Left ventricle myocardium inferior (tissue), 1 donor: ENCODE measurements at regions not wholly inside any gene's neighbourhood (a gene's known extent, or its start where the extent isn't known, plus 50 kb on each side); places are given as distances from the start of the nearest gene placed in this dataset.

ENCODE experiments used
- DNase-seq: peaks from one replicate; pipeline ENCODE4 v3.0.0-alpha.2; 2020
- H3K27ac ChIP-seq: fragments of 200-600 bp; replicated peaks from 2 replicates; pipeline ENCODE4 v1.8.0; 2021
- H3K27me3 ChIP-seq: fragments of 200-600 bp; 2 replicates; pipeline ENCODE4 v1.8.0; 2021; ENCODE audit warnings: low read depth
- H3K36me3 ChIP-seq: fragments of 200-600 bp; 2 replicates; pipeline ENCODE4 v1.8.0; 2021
- H3K4me1 ChIP-seq: fragments of 200-600 bp; 2 replicates; pipeline ENCODE4 v1.8.0; 2021
- H3K4me3 ChIP-seq: fragments of 200-600 bp; 2 replicates; pipeline ENCODE4 v1.8.0; 2021; ENCODE audit warnings: mild to moderate bottlenecking, moderate library complexity
- H3K9me3 ChIP-seq: fragments of 200-600 bp; replicated peaks from 2 replicates; pipeline ENCODE4 v1.8.0; 2021
- intact Hi-C: fragments of 100-400 bp; cut with micrococcal nuclease; formaldehyde crosslinking; loops from one replicate; pipeline ENCODE4 v1.11.0; 2022
- TF ChIP-seq, protein P1 (sequence below): fragments of 200-600 bp; IDR thresholded peaks from 2 replicates; pipeline ENCODE4 v1.8.0; 2021; ENCODE audit warnings: antibody characterized with exemption, mild to moderate bottlenecking, borderline replicate concordance
- donor health status: DM: no; HTN: yes; CAD: no; lungs with severe emphysema.

DNA sequence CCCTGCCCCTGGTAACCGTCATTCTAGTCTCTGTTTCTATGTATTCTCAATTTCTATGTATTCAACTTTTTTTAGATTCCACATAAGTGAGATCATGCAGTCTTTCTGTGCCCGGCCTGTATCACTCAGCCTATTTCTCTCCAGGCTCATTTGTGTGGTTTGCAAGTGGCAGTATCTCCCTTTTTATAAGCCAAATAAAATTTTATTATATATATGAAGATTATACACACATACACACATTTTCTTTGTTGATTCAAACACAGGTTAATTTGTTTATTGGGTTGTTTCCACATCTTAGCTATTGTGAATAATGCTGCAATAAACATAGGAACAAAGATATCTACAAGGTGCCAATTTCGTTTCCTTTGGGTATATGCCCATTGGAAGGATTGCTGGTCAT is 571.7 kb downstream of the DHX35 start:
- H3K4me3 ChIP-seq, result no peak overlapping the region
- H3K27ac ChIP-seq, result no peak overlapping the region
- TF ChIP-seq, protein P1, sequence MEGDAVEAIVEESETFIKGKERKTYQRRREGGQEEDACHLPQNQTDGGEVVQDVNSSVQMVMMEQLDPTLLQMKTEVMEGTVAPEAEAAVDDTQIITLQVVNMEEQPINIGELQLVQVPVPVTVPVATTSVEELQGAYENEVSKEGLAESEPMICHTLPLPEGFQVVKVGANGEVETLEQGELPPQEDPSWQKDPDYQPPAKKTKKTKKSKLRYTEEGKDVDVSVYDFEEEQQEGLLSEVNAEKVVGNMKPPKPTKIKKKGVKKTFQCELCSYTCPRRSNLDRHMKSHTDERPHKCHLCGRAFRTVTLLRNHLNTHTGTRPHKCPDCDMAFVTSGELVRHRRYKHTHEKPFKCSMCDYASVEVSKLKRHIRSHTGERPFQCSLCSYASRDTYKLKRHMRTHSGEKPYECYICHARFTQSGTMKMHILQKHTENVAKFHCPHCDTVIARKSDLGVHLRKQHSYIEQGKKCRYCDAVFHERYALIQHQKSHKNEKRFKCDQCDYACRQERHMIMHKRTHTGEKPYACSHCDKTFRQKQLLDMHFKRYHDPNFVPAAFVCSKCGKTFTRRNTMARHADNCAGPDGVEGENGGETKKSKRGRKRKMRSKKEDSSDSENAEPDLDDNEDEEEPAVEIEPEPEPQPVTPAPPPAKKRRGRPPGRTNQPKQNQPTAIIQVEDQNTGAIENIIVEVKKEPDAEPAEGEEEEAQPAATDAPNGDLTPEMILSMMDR, result no peak
- H3K4me1 ChIP-seq, result peaks cover 5% of the 10 kb centered on the region
- no peaks in the 10 kb centered on the region for H3K27me3 ChIP-seq
- peaks cover 13% of the 10 kb centered on the region for H3K9me3 ChIP-seq
- intact Hi-C loops, result no loop called here
- no peak for DNase-seq
- H3K36me3 ChIP-seq, result no peaks in the 10 kb centered on the region

DNA sequence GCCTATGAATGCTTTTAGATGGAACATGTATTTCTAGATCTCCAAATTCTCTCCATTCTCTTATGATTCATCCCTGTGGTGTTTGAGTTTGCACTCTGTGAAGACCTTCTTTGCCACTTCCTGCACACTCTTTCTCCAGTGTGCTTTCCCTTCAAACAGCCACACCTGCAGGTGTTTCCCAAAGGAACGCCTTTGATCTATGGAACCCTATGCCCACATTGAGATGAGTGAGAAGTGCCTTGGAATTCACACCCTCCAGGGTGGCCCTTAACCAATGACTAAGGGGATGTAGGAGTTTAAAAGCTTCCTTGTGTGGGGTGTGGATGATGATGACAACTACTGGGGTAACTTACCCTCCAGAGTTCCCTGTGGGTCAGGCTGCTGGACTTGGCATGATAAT is 570.1 kb downstream of the DHX35 start:
- no peak for DNase-seq
- TF ChIP-seq, protein P1, result no peak
- intact Hi-C loops, result no loop called here

DNA sequence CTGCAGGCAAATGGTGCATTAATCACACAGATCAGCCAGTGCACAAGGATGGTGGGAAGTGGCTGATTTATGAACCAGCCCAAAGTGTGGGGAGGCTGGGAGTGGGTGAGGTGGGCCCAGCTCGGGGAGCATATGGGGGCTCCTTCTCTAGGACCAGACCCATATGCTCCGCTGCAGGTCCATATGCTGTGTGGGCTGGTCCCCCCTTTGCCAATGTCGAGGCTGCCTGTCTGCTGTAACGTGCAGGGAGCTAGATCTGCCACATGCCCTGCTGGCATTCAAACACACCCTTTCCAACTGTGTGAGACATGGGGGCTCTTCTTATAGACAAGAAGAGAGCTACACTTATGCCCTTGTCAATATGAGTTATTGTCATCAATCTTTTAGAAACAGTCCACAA is 566.3 kb downstream of the DHX35 start:
- Histone ChIP-seq H3K4me3 (no peak overlapping the region), H3K27me3 (peaks cover 9% of the 10 kb centered on the region), H3K9me3 (no peaks in the 10 kb centered on the region), H3K4me1 (peaks cover 5% of the 10 kb centered on the region), H3K27ac (no peak overlapping the region), H3K36me3 (no peaks in the 10 kb centered on the region)
- intact Hi-C loops, result no loop called here
- no peak for DNase-seq
- TF ChIP-seq, protein P1, result no peak

More for the DNA sequence above, 570.1 kb downstream of the DHX35 start:
- Histone ChIP-seq H3K27me3 (peaks cover 9% of the 10 kb centered on the region), H3K36me3 (no peaks in the 10 kb centered on the region), H3K9me3 (peaks cover 9% of the 10 kb centered on the region), H3K27ac (no peak overlapping the region), H3K4me3 (no peak overlapping the region), H3K4me1 (peaks cover 5% of the 10 kb centered on the region)

DNA sequence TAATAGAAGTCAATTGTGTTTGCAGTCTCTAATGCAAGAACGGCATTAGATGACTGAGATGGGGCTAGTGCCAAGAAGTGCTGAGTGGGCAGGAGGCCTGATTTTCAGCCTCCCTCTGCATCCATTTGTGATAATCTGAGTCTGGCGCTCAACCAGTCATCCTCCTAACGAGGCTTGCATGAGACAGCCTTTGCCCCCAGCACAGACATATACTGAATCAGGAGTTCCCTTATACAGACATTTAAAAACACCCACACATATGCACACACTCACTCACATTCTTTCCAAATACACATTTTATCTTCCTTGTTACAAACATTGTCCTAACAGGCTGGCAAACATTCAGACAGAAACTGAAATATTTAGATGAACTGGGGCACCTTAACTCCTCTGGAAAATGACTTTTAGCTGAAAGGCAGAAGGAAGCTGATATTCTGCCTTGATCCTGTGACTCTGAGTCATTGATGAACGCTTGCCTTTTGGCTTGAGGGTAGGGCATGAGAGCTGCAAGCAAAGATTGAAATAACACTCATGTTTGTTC is 562.3 kb downstream of the DHX35 start:
- TF ChIP-seq, protein P1, result no peak
- no peaks in the 10 kb centered on the region for H3K4me1 ChIP-seq
- no peak overlapping the region for H3K4me3 ChIP-seq
- H3K27ac ChIP-seq, result no peak overlapping the region
- no peak for DNase-seq
- H3K27me3 ChIP-seq, result peaks cover 9% of the 10 kb centered on the region
- H3K36me3 ChIP-seq, result no peaks in the 10 kb centered on the region
- intact Hi-C loops, result no loop called here
- H3K9me3 ChIP-seq, result no peaks in the 10 kb centered on the region

DNA sequence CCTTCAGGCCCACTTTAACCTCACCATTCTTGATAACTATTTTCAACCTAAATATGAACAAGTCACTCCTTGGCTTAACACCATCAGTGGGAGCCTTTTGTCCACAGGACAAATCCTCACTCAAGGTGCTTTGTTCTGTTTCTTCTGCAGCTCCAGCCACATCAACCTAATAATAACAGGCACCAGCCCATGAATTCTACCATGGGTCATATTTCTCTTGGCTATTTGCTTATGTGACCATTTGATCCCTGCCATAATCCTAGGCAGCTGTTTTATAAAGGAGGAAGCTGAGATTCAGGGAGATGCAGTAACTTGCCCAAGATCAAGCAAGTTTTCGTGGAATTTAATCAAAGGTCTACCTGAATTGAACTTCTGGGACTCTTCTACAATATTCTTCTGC is 561.3 kb downstream of the DHX35 start:
- intact Hi-C loops, result no loop called here
- no peak overlapping the region for H3K4me3 ChIP-seq
- peaks cover 14% of the 10 kb centered on the region for H3K27me3 ChIP-seq
- TF ChIP-seq, protein P1, result no peak
- H3K36me3 ChIP-seq, result no peaks in the 10 kb centered on the region
- no peak for DNase-seq
- no peaks in the 10 kb centered on the region for H3K4me1 ChIP-seq
- H3K27ac ChIP-seq, result no peak overlapping the region
- H3K9me3 ChIP-seq, result no peaks in the 10 kb centered on the region
